A673 (cell line): ENCODE measurements at regions not wholly inside any gene's neighbourhood (a gene's known extent, or its start where the extent isn't known, plus 50 kb on each side); places are given as distances from the start of the nearest gene placed in this dataset.

Experiments
- BruUV-seq: library from RNA; stranded (reverse); fragments of 400-500 nt; replicated peaks from 2 replicates; lab custom pipeline; 2021; lab: Mats Ljungman, UMichigan
- CTCF ChIA-PET: fragments of 300-600 bp; sonication (Branson Sonifier 250); formaldehyde crosslinking; loops from one replicate; lab custom pipeline; 2022; ENCODE audit warnings: antibody characterized with exemption; lab: Charles Lee
- POLR2A ChIA-PET: fragments of 300-600 bp; sonication (Branson Sonifier 250); formaldehyde crosslinking; loops from one replicate; lab custom pipeline; 2022; ENCODE audit warnings: antibody characterized with exemption; ENCODE audit not compliant: low non-redundant PET; lab: Charles Lee
- DNase-seq: peaks from one replicate; pipeline ENCODE4 v3.0.0-alpha.2; 2015; ENCODE audit warnings: low spot score
- H3K27ac ChIP-seq: fragments of 200-600 bp; sonication (generic); 2 replicates; pipeline ENCODE4 v1.5.1; 2016; ENCODE audit warnings: mixed run types, low read depth, mild to moderate bottlenecking, mixed read lengths, antibody characterized with exemption, low read length; ENCODE audit not compliant: poor library complexity, severe bottlenecking
- H3K27me3 ChIP-seq: fragments of 200-600 bp; sonication (generic); replicated peaks from 2 replicates; pipeline ENCODE4 v1.6.1; 2017; ENCODE audit warnings: mixed run types, low read depth, mild to moderate bottlenecking, mixed read lengths, antibody characterized with exemption, low read length; ENCODE audit not compliant: insufficient read depth, poor library complexity
- H3K36me3 ChIP-seq: fragments of 200-600 bp; sonication (generic); 2 replicates; pipeline ENCODE4 v1.6.1; 2016; ENCODE audit warnings: mixed run types, mild to moderate bottlenecking, mixed read lengths, antibody characterized with exemption, low read length; ENCODE audit not compliant: insufficient read depth, poor library complexity, severe bottlenecking
- H3K4me1 ChIP-seq: fragments of 200-600 bp; sonication (generic); 2 replicates; pipeline ENCODE4 v1.6.1; 2017; ENCODE audit warnings: mixed run types, mild to moderate bottlenecking, mixed read lengths, antibody characterized with exemption, low read length; ENCODE audit not compliant: insufficient read depth, poor library complexity, severe bottlenecking
- H3K4me3 ChIP-seq: fragments of 200-600 bp; sonication (generic); 2 replicates; pipeline ENCODE4 v1.5.1; 2016; ENCODE audit warnings: low read depth, mixed run types, mild to moderate bottlenecking, mixed read lengths, low read length; ENCODE audit not compliant: poor library complexity, severe bottlenecking
- H3K9me3 ChIP-seq: fragments of 200-600 bp; sonication (generic); 2 replicates; pipeline ENCODE4 v1.6.1; 2016; ENCODE audit warnings: mixed run types, low read depth, mild to moderate bottlenecking, mixed read lengths, antibody characterized with exemption, low read length; ENCODE audit not compliant: poor library complexity, severe bottlenecking
- EZH2 ChIP-seq: fragments of 200-600 bp; sonication (generic); IDR thresholded peaks from 2 replicates; pipeline ENCODE4 v1.6.1; 2017; ENCODE audit warnings: borderline replicate concordance, low read depth, mild to moderate bottlenecking, mixed read lengths, antibody characterized with exemption, low read length; ENCODE audit not compliant: poor library complexity, severe bottlenecking
- intact Hi-C: fragments of 100-400 bp; cut with micrococcal nuclease; formaldehyde crosslinking; loops from one replicate; pipeline ENCODE4 v1.10.0; 2022; ENCODE audit not compliant: unreplicated experiment
- TF ChIP-seq, protein P1 (sequence below): fragments of 300-800, 200-600 bp; sonication (generic); conservative IDR thresholded peaks from 2 replicates; pipeline ENCODE4 v1.5.1; 2017; ENCODE audit warnings: low read depth, mild to moderate bottlenecking, antibody characterized with exemption, low read length, moderate library complexity, mixed read lengths

DNA sequence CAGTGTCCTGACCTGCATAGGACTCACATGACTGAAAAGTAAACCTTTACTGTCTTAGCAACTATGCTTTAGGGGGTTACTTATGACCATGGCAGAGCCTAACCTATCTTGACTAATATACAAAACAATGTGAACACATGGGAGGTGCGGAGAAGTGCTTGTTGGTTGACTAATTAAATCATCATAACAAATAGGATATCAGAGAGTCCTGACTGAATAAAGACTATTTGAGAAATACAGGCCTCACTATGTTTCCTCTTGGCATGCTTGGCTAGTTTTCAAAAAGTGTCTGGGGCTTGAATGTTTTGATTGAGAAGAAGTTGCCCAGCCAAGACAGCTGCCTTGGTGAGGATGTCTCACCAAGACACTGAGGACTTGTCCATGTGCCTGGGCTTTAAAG lies 104.4 kb upstream of the PHYHIPL start:
- H3K4me3 ChIP-seq = no peak overlapping the region
- no peaks in the 10 kb centered on the region for H3K36me3 ChIP-seq
- TF ChIP-seq, protein P1, sequence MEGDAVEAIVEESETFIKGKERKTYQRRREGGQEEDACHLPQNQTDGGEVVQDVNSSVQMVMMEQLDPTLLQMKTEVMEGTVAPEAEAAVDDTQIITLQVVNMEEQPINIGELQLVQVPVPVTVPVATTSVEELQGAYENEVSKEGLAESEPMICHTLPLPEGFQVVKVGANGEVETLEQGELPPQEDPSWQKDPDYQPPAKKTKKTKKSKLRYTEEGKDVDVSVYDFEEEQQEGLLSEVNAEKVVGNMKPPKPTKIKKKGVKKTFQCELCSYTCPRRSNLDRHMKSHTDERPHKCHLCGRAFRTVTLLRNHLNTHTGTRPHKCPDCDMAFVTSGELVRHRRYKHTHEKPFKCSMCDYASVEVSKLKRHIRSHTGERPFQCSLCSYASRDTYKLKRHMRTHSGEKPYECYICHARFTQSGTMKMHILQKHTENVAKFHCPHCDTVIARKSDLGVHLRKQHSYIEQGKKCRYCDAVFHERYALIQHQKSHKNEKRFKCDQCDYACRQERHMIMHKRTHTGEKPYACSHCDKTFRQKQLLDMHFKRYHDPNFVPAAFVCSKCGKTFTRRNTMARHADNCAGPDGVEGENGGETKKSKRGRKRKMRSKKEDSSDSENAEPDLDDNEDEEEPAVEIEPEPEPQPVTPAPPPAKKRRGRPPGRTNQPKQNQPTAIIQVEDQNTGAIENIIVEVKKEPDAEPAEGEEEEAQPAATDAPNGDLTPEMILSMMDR = no peak
- no peaks in the 10 kb centered on the region for H3K4me1 ChIP-seq
- no peaks in the 10 kb centered on the region for H3K9me3 ChIP-seq
- no TSS peak for BruUV-seq
- POLR2A ChIA-PET = no interaction called here
- CTCF ChIA-PET = no interaction called here
- H3K27ac ChIP-seq = no peak overlapping the region
- intact Hi-C loops = no loop called here
- no peak for DNase-seq
- no peaks in the 10 kb centered on the region for H3K27me3 ChIP-seq

DNA sequence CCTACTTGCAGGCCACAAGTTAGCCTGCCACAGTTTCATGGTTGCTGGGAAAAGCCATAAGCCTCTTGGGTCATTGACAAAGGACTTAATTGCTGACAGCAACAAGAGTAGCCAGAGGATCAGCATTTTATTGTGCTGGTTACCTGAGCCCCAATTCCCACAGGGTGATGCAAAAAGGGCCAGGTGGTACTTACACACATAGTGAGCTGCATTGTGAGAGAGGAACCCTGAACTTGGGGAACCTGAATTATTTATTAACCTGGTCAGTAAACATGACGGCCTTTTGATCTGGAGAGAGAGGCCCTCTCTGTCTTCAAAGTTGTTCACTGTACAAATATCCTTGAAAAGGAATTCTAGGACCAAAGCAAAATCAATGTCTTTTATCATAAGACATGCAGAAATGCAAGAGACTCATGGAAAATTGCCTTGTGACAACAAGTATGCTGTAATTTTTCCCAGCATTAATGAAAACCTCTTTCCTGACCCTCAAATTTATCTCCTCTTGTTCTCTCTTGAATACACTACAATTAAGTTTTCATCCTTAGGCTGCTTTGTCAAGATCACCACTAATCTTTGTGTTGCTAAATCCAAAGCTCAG lies 102.9 kb upstream of the PHYHIPL start:
- BruUV-seq = no TSS peak
- no peaks in the 10 kb centered on the region for H3K36me3 ChIP-seq
- no peak for DNase-seq
- ChIA-PET CTCF (no interaction called here), POLR2A (no interaction called here)
- TF ChIP-seq, protein P1 = no peak
- TF ChIP-seq EZH2 = no peak
- no peak overlapping the region for H3K4me3 ChIP-seq
- no peaks in the 10 kb centered on the region for H3K27me3 ChIP-seq
- no peaks in the 10 kb centered on the region for H3K4me1 ChIP-seq
- intact Hi-C loops = no loop called here
- H3K9me3 ChIP-seq = no peaks in the 10 kb centered on the region
- H3K27ac ChIP-seq = no peak overlapping the region

DNA sequence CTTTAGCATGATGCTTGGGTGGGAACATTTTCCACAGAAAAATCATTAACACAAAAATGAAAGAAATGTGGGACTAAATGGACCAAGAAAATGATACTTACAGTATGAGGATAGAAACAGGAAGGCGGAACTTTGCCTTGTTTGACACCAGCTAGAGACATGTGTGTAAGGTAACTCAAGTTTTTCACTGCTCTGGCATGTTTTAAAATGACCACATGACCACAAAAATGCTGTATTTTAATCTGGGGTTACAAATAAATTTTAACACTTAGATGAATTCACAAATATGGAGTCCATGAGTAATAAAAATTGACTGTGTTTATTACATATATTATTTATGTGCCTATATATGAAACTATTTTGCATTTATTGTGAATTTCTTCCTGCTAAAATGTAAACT lies 100.9 kb upstream of the PHYHIPL start:
- H3K27me3 ChIP-seq = no peaks in the 10 kb centered on the region
- intact Hi-C loops = no loop called here
- no peak for DNase-seq
- CTCF ChIA-PET = no interaction called here
- TF ChIP-seq, protein P1 = no peak
- TF ChIP-seq EZH2 = no peak
- no peaks in the 10 kb centered on the region for H3K9me3 ChIP-seq
- H3K36me3 ChIP-seq = no peaks in the 10 kb centered on the region
- POLR2A ChIA-PET = no interaction called here
- H3K4me3 ChIP-seq = no peak overlapping the region
- no TSS peak for BruUV-seq
- H3K4me1 ChIP-seq = no peaks in the 10 kb centered on the region
- no peak overlapping the region for H3K27ac ChIP-seq
